GM19240 (cell line): ENCODE measurements at regions not wholly inside any gene's neighbourhood (a gene's known extent, or its start where the extent isn't known, plus 50 kb on each side); places are given as distances from the start of the nearest gene placed in this dataset.

Experiments used
- DNase-seq: peaks from one replicate; pipeline ENCODE4 v3.0.0; 2011; ENCODE audit warnings: low spot score; ENCODE audit not compliant: insufficient read length

- DNase-seq = no peak
These were observed 1772.0 kb upstream of the FLRT2 start for GRCh38 chr14:83757916-83758315.

- DNase-seq = no peak
These were observed 1765.0 kb upstream of the FLRT2 start for GRCh38 chr14:83764656-83765599.

- DNase-seq = no peak
These were observed 1752.4 kb upstream of the FLRT2 start for GRCh38 chr14:83777516-83777915.

- no peak for DNase-seq
These were observed 1750.7 kb upstream of the FLRT2 start for GRCh38 chr14:83779266-83779665.

DNA sequence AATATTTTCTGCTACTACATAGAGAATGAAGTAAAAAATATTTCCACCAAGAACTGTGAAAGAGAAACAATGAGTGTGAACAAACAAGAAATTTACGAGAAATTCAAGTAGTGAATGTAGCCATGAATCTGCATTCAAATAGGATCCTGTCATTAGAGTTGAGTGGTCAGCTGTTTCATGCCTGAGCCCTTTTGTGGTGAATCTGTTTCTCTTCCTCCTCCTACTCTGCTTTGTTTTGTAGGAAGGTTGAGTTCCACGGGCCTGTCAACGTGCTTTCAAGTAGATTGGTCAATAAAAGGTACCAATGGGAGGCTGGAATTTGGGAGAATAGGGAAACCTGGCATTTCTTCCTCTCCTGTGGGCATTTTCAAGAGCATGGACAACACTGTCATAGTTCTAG is 1749.6 kb upstream of the FLRT2 start:
- DNase-seq = no peak

GRCh38 chr14:83798421-83798820 is 1731.5 kb upstream of the FLRT2 start:
- DNase-seq = no peak

- DNase-seq = no peak
These were observed 1730.7 kb upstream of the FLRT2 start for GRCh38 chr14:83799233-83799632.

GRCh38 chr14:83814896-83815295 is 1715.0 kb upstream of the FLRT2 start:
- DNase-seq = no peak

DNA sequence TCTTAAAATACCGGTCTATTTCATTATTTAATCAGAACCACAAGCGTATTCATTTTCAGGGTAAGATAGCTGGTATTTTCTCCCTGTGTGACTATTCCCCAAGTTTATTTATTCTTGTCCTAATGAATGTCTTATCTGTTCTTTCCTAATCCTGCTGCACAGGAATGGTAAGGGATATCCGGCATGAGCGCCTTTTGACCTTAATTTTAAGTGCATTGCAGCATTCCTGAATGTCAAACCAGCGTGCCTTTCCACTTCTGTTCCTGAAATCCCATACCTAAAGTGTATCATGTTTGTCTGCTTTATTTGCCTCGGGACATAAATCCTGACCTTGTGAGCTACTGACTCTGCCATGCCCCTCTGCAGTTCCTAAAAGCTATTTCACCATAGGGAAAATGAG is 1713.2 kb upstream of the FLRT2 start:
- DNase-seq = no peak

DNA sequence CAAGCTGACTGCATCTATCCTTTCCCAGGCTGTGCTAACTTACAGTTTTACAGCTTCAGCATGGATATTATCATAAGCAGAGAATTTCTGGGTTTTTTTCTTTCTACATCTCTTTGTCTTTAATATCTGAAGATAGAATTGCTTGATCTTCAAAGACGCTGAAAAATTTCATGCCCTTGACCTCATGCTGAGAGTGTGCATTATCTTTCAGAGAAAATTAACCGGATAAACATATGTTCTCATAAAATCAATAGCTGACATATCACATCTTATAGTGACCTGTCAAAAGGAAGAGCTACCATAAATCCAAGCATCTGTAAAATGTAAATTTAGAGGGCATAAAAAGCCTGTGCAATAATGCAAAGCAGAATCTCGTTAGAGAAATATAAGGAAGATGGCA is 1704.1 kb upstream of the FLRT2 start:
- DNase-seq = no peak

- no peak for DNase-seq
These were observed 1703.1 kb upstream of the FLRT2 start for GRCh38 chr14:83826838-83827237.

DNA sequence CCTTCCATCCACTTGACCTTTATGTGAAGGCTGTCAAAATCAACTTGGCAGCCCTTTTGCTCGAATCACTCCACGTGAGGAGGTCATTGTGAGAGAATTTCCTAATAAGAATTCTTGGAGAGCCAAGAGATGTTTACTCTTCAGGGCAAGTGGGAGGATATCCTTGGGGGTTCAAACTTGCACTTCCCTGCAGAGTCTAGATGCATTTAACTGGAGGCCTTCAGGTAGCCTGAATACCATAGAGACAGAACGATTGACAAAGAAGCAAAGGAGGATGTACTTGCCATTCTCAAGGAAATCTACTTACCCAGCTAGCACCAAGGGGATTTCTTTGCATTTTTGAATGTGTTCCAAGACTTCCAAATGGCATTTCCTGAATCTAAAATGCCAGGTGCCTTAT is 1702.6 kb upstream of the FLRT2 start:
- no peak for DNase-seq

DNA sequence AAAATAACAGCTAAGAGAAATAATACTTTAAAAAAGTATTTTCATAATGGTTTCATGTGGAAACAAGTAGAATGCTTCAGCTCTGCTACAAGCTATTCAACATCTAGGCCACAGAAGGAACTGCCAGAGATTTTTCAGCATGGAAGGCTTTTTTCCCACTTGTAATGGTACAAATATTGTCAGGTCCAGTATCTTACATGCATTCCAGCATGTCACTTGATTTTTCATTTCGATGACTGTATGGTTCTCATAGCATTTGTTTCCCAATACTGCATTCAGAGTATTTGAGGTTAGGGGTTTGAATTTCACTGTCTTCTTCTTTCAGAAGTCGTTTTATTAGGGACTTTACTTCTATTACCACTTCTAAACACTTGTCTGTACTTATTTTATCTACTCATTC is 1701.5 kb upstream of the FLRT2 start:
- DNase-seq = no peak

- no peak for DNase-seq
These were observed 1699.6 kb upstream of the FLRT2 start for GRCh38 chr14:83830316-83830715.

- no peak for DNase-seq
These were observed 1691.7 kb upstream of the FLRT2 start for GRCh38 chr14:83838226-83838625.

DNA sequence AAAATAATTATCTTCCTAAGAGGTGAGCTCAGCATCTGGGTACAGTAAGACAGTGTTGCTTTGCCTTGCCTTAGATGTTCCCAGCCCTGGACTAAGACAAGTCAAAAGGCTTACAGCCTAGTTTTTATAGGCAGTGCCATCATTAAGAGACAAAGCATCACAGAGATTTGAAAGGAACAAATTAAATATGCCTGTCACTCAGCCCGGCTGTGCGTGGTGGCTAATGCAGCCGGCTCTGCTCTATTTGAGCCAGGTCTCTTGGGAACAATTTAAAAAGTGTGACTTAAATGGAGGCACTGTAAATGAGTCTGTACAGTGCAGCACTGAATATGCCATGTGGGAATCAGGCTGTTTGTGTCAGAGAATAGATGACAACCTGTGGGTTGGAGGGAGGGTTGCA is 1687.4 kb upstream of the FLRT2 start:
- DNase-seq = no peak

DNA sequence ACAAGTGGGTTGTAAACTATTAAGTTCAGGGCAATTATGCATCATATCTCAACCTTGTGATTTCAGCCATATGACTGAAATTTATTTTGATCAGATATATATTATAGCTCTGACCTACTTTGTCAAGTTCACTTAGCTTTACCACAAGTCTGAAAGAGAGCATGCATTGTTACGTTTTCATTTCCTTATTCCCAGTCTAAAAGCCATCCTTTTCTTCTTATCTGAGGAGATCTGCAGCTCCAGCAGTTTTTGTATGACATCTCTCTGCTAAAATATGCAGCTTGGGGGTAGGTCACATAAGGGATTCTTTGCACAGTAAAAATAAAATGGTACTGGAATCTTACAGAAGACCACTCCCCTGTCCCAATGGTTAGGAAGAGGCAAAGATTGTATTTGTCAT is 1682.8 kb upstream of the FLRT2 start:
- no peak for DNase-seq

DNA sequence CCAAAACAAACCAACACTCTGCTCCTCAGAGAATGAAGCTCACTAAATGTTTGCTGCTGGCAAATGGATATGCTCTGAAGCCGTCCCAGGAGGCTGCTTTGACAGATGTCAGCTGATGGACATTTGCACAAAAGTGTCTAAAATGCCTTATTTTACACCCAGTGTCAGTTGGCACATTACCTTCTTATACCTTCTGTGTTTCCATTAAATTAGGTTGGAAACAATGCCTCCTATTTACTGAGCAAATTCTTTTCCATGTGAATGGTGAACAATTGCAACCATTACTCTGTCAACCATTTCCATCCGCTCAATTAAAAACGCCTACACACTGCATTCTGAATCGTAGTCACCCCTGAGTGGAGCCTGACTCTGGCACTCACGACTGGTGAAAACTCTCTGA is 1679.9 kb upstream of the FLRT2 start:
- DNase-seq = no peak

- no peak for DNase-seq
These were observed 1673.6 kb upstream of the FLRT2 start for GRCh38 chr14:83856334-83856733.

DNA sequence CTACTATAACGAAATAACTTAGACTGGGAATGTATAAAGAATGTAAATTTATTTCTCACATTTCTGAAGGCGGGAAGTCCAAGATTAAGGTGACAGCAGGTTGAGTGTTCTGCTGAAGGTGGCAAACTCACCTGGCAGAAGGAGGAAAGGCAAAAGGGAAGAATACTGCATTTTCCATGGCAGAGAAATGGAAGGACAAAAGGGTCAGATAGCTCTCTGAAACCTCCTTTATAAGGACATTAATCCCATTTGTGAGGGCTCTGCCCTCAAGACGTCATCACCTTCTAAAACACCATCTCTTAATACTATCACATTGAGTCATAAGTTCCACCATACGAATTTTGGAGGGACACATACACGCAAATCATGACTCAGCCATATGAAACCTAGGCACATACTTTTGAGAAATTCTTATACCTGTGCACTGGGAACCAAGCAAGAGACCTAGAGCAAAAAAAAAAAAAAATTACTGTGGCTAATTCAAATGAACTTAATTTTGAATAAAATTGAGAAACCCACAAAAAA is 1669.3 kb upstream of the FLRT2 start:
- DNase-seq = no peak

- DNase-seq = no peak
These were observed 1666.7 kb upstream of the FLRT2 start for GRCh38 chr14:83863042-83863774.

DNA sequence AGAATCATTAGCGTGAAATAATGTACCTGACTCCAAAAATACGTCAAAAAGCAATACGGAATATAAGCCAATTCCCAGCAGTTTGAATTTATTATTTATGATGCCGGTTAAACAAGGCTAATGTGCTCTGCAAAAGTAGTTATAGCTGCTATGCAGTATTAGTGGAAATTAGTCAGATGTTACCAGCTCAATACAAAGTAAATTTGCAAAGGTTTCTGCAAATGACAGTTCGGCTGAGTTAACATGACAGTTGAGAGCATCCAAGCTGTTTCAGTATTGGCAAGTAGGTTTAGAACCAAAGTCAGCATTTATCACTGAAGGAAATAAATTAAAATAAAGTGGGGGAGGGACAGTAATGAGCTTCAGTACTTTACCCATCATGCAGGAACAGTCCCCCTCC is 1665.8 kb upstream of the FLRT2 start:
- DNase-seq = no peak
